ENCODE measurements at regions not wholly inside any gene's neighbourhood (a gene's known extent, or its start where the extent isn't known, plus 50 kb on each side); places are given as distances from the start of the nearest gene placed in this dataset.

DNA sequence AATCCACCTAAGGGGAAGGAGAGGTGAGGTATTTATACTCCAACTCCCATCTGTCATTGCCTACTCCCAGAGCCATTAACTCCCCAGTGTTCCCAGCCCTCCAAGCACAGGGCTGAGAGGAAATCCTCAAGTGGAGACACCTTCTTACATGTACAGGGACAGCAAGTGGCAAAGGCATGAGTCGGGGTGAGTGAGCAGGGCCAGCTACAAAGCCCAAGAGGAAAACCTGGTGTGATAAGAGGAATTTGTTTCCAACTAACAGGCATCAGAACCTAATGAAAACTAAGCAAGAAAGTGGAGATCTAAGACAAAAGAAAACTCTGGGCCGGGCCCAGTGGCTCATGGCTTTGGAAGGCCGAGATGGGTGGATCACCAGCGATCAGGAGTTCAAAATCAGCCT lies 70.0 kb upstream of the SRSF6 start:
- Histone ChIP-seq H3K9ac (no peak overlapping the region), H3K36me3 (ENCODE audit: low read depth) (no peaks in the 10 kb centered on the region), H3K9me3 (ENCODE audit: low read depth) (no peaks in the 10 kb centered on the region), H2AFZ (no peak overlapping the region), H3K4me1 (ENCODE audit: insufficient read depth) (peaks cover 37% of the 10 kb centered on the region), H4K20me1 (ENCODE audit: insufficient read depth) (no peaks in the 10 kb centered on the region), H3K79me2 (ENCODE audit: insufficient read depth) (no peaks in the 10 kb centered on the region), H3K9me2 (ENCODE audit: insufficient read depth) (no peaks in the 10 kb centered on the region), H3K27me3 (replicated peaks; ENCODE audit: insufficient read depth) (no peaks in the 10 kb centered on the region), H3K4me2 (ENCODE audit: unreplicated experiment) (no peak overlapping the region), H3K27ac (no peak overlapping the region), H3F3A (ENCODE audit: insufficient read depth) (peaks cover 24% of the 10 kb centered on the region; the same call in 1 of the 2 replicates), H3K4me3 (no peak overlapping the region)
- WGBS, 2 experiments (ENCODE audit: low coverage in 1 of 2, low lambda C conversion rate in 2 of 2, missing lambda C conversion rate in 2 of 2) = 17 to 29% methylated on average over 4 of the region's 4 CpGs
- in situ Hi-C loops (cut with MboI) = no loop called here
- no peak for TF ChIP-seq EZH2phosphoT487 (IDR thresholded peaks at IDR 0.05; ENCODE audit: insufficient read depth, low read depth)
- no peak for TF ChIP-seq EZH2 (IDR thresholded peaks at IDR 0.05; ENCODE audit: insufficient read depth, poor library complexity, severe bottlenecking)
- DNase-seq = peak; percentile 42

DNA sequence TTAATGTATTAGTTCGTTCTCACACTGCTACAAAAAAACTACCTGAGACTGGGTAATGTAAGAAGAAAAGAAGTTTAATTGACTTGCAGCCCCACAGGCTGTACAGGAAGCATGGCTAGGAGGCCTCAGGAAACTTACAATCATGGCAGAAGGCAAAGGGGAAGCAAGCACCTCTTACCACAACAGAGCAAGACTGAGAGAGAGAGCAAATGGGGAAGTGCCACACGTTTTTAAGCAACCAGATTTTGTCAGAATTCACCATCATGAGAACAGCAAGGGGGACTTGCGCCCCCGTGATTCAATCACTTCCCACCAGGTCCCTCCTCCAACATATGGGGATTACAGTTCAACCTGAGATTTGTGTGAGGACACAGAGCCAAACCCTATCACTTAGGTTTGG lies 70.8 kb upstream of the SRSF6 start:
- DNase-seq = no peak
- WGBS, 2 experiments (ENCODE audit: low coverage in 1 of 2, low lambda C conversion rate in 2 of 2, missing lambda C conversion rate in 2 of 2) = 85 to 87% methylated on average over 4 of the region's 4 CpGs
- H3K9me3 ChIP-seq (ENCODE audit: low read depth) = no peaks in the 10 kb centered on the region
- H2AFZ ChIP-seq = no peak overlapping the region
- H3K27ac ChIP-seq = no peak overlapping the region
- no peaks in the 10 kb centered on the region for H3K79me2 ChIP-seq (ENCODE audit: insufficient read depth)
- no peak overlapping the region for H3K9ac ChIP-seq
- H3K4me1 ChIP-seq (ENCODE audit: insufficient read depth) = peaks cover 37% of the 10 kb centered on the region
- no peaks in the 10 kb centered on the region for H3K9me2 ChIP-seq (ENCODE audit: insufficient read depth)
- no peaks in the 10 kb centered on the region for H3K36me3 ChIP-seq (ENCODE audit: low read depth)
- no peak overlapping the region for H3K4me2 ChIP-seq (ENCODE audit: unreplicated experiment)
- TF ChIP-seq EZH2phosphoT487 (IDR thresholded peaks at IDR 0.05; ENCODE audit: insufficient read depth, low read depth) = no peak
- no peak for TF ChIP-seq EZH2 (IDR thresholded peaks at IDR 0.05; ENCODE audit: insufficient read depth, poor library complexity, severe bottlenecking)
- no peak overlapping the region for H3K4me3 ChIP-seq
- no peaks in the 10 kb centered on the region for H4K20me1 ChIP-seq (ENCODE audit: insufficient read depth)
- H3F3A ChIP-seq (ENCODE audit: insufficient read depth) = peaks cover 24% of the 10 kb centered on the region; the same call in 1 of the 2 replicates
- no peaks in the 10 kb centered on the region for H3K27me3 ChIP-seq (replicated peaks; ENCODE audit: insufficient read depth)
- in situ Hi-C loops (cut with MboI) = no loop called here

DNA sequence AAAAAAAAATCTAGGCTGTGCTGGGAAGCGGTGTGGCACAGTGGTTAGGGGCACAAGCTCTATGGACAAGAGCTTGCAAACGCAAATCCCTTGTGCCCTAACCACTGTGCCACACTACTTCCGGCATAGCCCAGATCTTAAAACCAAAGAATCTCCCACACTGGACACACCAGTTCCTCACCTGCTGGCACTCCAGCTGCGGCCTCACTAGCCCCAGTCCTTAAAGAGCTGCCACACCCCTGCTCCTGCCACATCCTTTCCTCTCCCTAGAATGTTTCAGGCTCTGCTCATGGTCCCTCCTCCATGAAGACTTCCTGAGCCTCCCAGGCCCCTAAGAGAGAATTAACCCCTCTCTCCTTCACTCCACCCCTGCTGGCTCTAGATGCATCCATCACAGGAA lies 71.8 kb upstream of the SRSF6 start:
- peaks cover 37% of the 10 kb centered on the region for H3K4me1 ChIP-seq (ENCODE audit: insufficient read depth)
- no peaks in the 10 kb centered on the region for H4K20me1 ChIP-seq (ENCODE audit: insufficient read depth)
- no peaks in the 10 kb centered on the region for H3K27me3 ChIP-seq (replicated peaks; ENCODE audit: insufficient read depth)
- H3F3A ChIP-seq (ENCODE audit: insufficient read depth) = peaks cover 24% of the 10 kb centered on the region
- no peak overlapping the region for H3K4me3 ChIP-seq
- no peaks in the 10 kb centered on the region for H3K9me3 ChIP-seq (ENCODE audit: low read depth)
- no peak for DNase-seq
- no peak overlapping the region for H3K9ac ChIP-seq
- in situ Hi-C loops (cut with MboI) = no loop called here
- H3K4me2 ChIP-seq (ENCODE audit: unreplicated experiment) = no peak overlapping the region
- no peak overlapping the region for H3K27ac ChIP-seq
- TF ChIP-seq EZH2phosphoT487 (IDR thresholded peaks at IDR 0.05; ENCODE audit: insufficient read depth, low read depth) (no peak), EZH2 (IDR thresholded peaks at IDR 0.05; ENCODE audit: insufficient read depth, poor library complexity, severe bottlenecking) (no peak)
- no peaks in the 10 kb centered on the region for H3K9me2 ChIP-seq (ENCODE audit: insufficient read depth)
- 91 to 98% methylated on average over 4 of the region's 4 CpGs for WGBS, 2 experiments (ENCODE audit: low coverage in 1 of 2, low lambda C conversion rate in 2 of 2, missing lambda C conversion rate in 2 of 2)
- H3K36me3 ChIP-seq (ENCODE audit: low read depth) = no peaks in the 10 kb centered on the region
- H3K79me2 ChIP-seq (ENCODE audit: insufficient read depth) = no peaks in the 10 kb centered on the region
- no peak overlapping the region for H2AFZ ChIP-seq

DNA sequence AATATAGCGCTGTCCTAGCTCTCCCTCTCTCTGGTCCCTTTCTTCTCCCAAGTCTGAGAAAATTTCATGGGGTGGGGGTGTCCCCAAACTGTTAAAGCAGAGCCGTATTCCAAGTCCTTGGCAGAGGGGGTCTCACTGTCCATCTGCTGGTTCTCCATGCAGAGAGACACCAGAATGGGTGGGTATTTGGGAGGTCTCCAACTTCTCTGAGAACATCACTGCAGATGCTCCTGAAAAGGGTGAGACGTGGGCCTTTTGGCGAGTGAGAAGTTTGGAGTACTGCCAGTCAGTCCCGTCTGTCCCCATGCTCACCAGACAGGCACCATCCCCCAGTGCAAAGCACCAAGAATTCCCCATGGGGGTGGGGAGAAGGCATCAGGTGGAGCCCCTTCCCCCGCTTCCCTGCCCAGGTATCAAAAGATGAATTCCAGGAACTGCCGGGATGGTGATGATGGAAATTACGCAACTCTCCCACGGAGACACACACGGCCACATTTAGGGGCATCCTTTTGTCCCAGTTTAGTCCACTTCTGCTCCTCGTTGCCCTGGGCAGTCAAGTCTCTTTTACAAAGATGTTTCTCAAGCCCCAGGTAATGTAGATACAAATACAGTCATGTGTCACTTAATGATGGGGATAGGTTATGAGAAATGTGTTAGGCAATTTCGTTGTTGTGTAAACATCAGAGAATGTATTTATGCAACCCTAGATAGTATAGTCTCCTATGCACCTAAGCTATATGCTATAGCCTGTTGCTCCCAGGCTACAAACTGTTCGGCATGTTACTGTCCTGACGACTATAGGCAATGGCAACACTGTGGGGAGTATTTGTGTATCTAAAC lies 73.4 kb upstream of the SRSF6 start:
- no peak for DNase-seq
- Histone ChIP-seq H3K36me3 (ENCODE audit: low read depth) (no peaks in the 10 kb centered on the region), H3F3A (ENCODE audit: insufficient read depth) (peaks cover 31% of the 10 kb centered on the region), H3K27me3 (replicated peaks; ENCODE audit: insufficient read depth) (no peaks in the 10 kb centered on the region), H3K9me2 (ENCODE audit: insufficient read depth) (no peaks in the 10 kb centered on the region), H4K20me1 (ENCODE audit: insufficient read depth) (no peaks in the 10 kb centered on the region), H3K4me3 (no peak overlapping the region), H3K79me2 (ENCODE audit: insufficient read depth) (no peaks in the 10 kb centered on the region), H3K4me2 (ENCODE audit: unreplicated experiment) (no peak overlapping the region), H3K9ac (no peak overlapping the region), H3K4me1 (ENCODE audit: insufficient read depth) (peaks cover 46% of the 10 kb centered on the region), H2AFZ (no peak overlapping the region), H3K9me3 (ENCODE audit: low read depth) (no peaks in the 10 kb centered on the region), H3K27ac (no peak overlapping the region)
- 55% methylated on average over 14 of the region's 14 CpGs for WGBS, 2 experiments (ENCODE audit: low coverage in 1 of 2, low lambda C conversion rate in 2 of 2, missing lambda C conversion rate in 2 of 2)
- TF ChIP-seq EZH2 (IDR thresholded peaks at IDR 0.05; ENCODE audit: insufficient read depth, poor library complexity, severe bottlenecking) = no peak
- TF ChIP-seq EZH2phosphoT487 (IDR thresholded peaks at IDR 0.05; ENCODE audit: insufficient read depth, low read depth) = no peak
- in situ Hi-C loops (cut with MboI) = no loop called here

Measured in GM23248 (cell line).